Left ventricle myocardium inferior (tissue), 1 donor: ENCODE measurements at regions not wholly inside any gene's neighbourhood (a gene's known extent, or its start where the extent isn't known, plus 50 kb on each side); places are given as distances from the start of the nearest gene placed in this dataset.

Experiments
- DNase-seq: peaks from one replicate; pipeline ENCODE4 v3.0.0-alpha.2; 2020
- H3K27ac ChIP-seq: fragments of 200-600 bp; replicated peaks from 2 replicates; pipeline ENCODE4 v1.8.0; 2021
- H3K27me3 ChIP-seq: fragments of 200-600 bp; 2 replicates; pipeline ENCODE4 v1.8.0; 2021; ENCODE audit warnings: low read depth
- H3K36me3 ChIP-seq: fragments of 200-600 bp; 2 replicates; pipeline ENCODE4 v1.8.0; 2021
- H3K4me1 ChIP-seq: fragments of 200-600 bp; 2 replicates; pipeline ENCODE4 v1.8.0; 2021
- H3K4me3 ChIP-seq: fragments of 200-600 bp; 2 replicates; pipeline ENCODE4 v1.8.0; 2021; ENCODE audit warnings: mild to moderate bottlenecking, moderate library complexity
- H3K9me3 ChIP-seq: fragments of 200-600 bp; replicated peaks from 2 replicates; pipeline ENCODE4 v1.8.0; 2021
- CTCF ChIP-seq: fragments of 200-600 bp; IDR thresholded peaks from 2 replicates; pipeline ENCODE4 v1.8.0; 2021; ENCODE audit warnings: antibody characterized with exemption, mild to moderate bottlenecking, borderline replicate concordance
- intact Hi-C: fragments of 100-400 bp; cut with micrococcal nuclease; formaldehyde crosslinking; loops from one replicate; pipeline ENCODE4 v1.11.0; 2022
- donor health status: DM: no; HTN: yes; CAD: no; lungs with severe emphysema.

- Histone ChIP-seq H3K36me3 (no peaks in the 10 kb centered on the region), H3K27me3 (no peaks in the 10 kb centered on the region), H3K4me3 (no peak overlapping the region), H3K4me1 (peaks cover 11% of the 10 kb centered on the region), H3K27ac (no peak overlapping the region), H3K9me3 (no peaks in the 10 kb centered on the region)
- intact Hi-C loops, result no loop called here
- TF ChIP-seq CTCF, result no peak
- no peak for DNase-seq
Observed at GRCh38 chr3:59600631-59601030, 550.8 kb upstream of the CFAP20DC start.

DNA sequence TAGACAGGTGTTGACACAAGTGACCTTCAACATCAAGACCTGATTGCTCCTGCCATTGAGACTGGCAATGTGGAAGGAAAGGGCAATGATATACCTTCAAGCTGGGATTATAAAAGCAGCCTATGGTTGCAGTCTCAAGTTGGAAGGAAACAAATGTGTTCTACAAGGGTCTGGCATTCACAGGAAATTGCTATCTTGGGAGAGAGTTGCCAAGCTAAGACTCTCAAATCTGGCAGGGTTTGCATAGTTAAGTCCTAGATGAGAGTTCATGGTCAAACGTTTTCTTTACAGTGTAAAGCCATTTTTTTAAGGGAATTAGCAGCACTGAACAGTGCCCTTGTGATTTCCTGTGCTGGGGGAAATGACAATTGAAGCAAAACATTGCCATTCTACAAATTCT is 546.9 kb upstream of the CFAP20DC start:
- no peaks in the 10 kb centered on the region for H3K27me3 ChIP-seq
- no peak overlapping the region for H3K27ac ChIP-seq
- H3K9me3 ChIP-seq, result no peaks in the 10 kb centered on the region
- H3K4me1 ChIP-seq, result peaks cover 7% of the 10 kb centered on the region
- intact Hi-C loops, result no loop called here
- no peak for DNase-seq
- TF ChIP-seq CTCF, result no peak
- H3K4me3 ChIP-seq, result no peak overlapping the region
- H3K36me3 ChIP-seq, result no peaks in the 10 kb centered on the region

GRCh38 chr3:59595830-59596229 is 546.0 kb upstream of the CFAP20DC start:
- no peaks in the 10 kb centered on the region for H3K9me3 ChIP-seq
- no peak for TF ChIP-seq CTCF
- H3K4me1 ChIP-seq, result peaks cover 7% of the 10 kb centered on the region
- H3K36me3 ChIP-seq, result no peaks in the 10 kb centered on the region
- H3K27ac ChIP-seq, result no peak overlapping the region
- no peak for DNase-seq
- no peaks in the 10 kb centered on the region for H3K27me3 ChIP-seq
- intact Hi-C loops, result no loop called here
- no peak overlapping the region for H3K4me3 ChIP-seq

GRCh38 chr3:59593380-59593779 is 543.6 kb upstream of the CFAP20DC start:
- no peak overlapping the region for H3K4me3 ChIP-seq
- intact Hi-C loops, result no loop called here

GRCh38 chr3:59580996-59581395 is 531.2 kb upstream of the CFAP20DC start:
- intact Hi-C loops, result no loop called here
- no peaks in the 10 kb centered on the region for H3K36me3 ChIP-seq
- no peaks in the 10 kb centered on the region for H3K9me3 ChIP-seq
- no peak for TF ChIP-seq CTCF
- H3K27ac ChIP-seq, result no peak overlapping the region
- DNase-seq, result no peak
- no peaks in the 10 kb centered on the region for H3K27me3 ChIP-seq
- H3K4me3 ChIP-seq, result no peak overlapping the region
- peaks cover 4% of the 10 kb centered on the region for H3K4me1 ChIP-seq

More at GRCh38 chr3:59593380-59593779, 543.6 kb upstream of the CFAP20DC start:
- Histone ChIP-seq H3K4me1 (peaks cover 7% of the 10 kb centered on the region), H3K9me3 (no peaks in the 10 kb centered on the region), H3K36me3 (no peaks in the 10 kb centered on the region), H3K27me3 (no peaks in the 10 kb centered on the region), H3K27ac (no peak overlapping the region)
- no peak for TF ChIP-seq CTCF
- DNase-seq, result no peak

GRCh38 chr3:59580499-59580898 is 530.7 kb upstream of the CFAP20DC start:
- H3K27ac ChIP-seq, result no peak overlapping the region
- no peaks in the 10 kb centered on the region for H3K9me3 ChIP-seq
- intact Hi-C loops, result no loop called here
- H3K36me3 ChIP-seq, result no peaks in the 10 kb centered on the region
- no peak for TF ChIP-seq CTCF
- DNase-seq, result no peak
- no peaks in the 10 kb centered on the region for H3K27me3 ChIP-seq
- no peak overlapping the region for H3K4me3 ChIP-seq
- peaks cover 8% of the 10 kb centered on the region for H3K4me1 ChIP-seq
